Hypothalamus (tissue), 51 donors: ENCODE measurements at regions not wholly inside any gene's neighbourhood (a gene's known extent, or its start where the extent isn't known, plus 50 kb on each side); places are given as distances from the start of the nearest gene placed in this dataset.

Experiments used
- DNase-seq, 51 donors: peaks; one replicate each; lab custom pipeline; 2025; lab: John Stamatoyannopoulos, UW

GRCh38 chr2:31469648-31470047, 55.1 kb upstream of the XDH start:
- DNase-seq: no peak

DNA sequence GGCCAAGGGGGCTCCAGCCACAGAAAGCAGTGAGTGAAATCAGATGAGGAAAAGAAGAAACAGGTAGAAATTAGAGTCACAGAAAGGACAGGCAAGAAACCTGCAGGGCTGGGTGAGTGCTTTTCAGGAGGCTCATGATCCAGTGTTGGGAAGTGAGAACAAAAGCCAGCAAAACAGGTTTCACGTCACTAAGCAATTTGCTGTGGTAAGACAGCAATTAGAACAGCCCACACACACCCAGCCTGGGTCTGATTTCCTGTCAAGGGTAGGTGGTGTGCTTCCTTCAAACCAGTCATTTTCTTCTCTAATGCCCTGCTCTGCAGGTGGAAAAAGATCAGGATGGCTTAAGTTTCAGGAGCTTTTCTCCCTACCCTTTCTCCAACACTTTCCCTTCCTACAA, 52.9 kb upstream of the XDH start:
- peak in 2 of 51 donors; percentile 5 to 22 for DNase-seq
